ENCODE measurements at regions not wholly inside any gene's neighbourhood (a gene's known extent, or its start where the extent isn't known, plus 50 kb on each side); places are given as distances from the start of the nearest gene placed in this dataset.

DNA sequence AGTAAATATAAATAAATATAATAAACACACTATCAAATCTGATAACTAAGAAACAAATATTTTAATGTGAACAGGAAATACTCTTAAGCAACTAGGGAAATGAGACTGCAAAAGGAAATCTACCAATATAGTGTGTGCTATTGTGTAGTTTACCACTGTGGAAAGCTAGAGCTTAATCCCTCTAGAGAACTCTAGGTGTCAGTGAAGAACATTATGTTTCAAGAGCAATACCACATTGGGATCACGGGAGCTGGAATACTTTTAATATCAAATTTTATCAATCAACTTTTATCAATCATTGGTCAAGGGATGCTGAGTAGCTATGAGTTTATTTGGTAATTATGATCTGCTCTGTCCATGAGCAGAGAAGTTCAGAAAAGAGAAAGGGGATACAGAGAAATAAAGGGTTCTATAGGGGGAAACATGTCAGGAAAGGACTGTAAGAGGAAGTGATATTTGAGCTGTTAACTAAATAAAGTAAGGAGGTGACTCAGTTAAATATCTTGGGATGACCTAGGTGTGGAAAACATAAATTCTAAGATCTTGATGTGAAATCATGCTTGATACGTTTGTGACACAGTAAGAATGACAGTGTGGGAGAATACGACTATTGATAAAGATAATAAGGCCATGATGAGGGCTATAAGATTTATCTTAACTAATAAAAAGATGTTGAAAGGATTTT, 762.2 kb upstream of the ALCAM start:
- TF ChIP-seq REST (IDR thresholded peaks at IDR 0.05), result no peak
- TF ChIP-seq POLR2A (IDR thresholded peaks at IDR 0.05; ENCODE audit: low read length), result no peak
- TF ChIP-seq CTCF (IDR thresholded peaks at IDR 0.05), result no peak
- TF ChIP-seq EP300 (IDR thresholded peaks at IDR 0.05), result no peak
- no peak for TF ChIP-seq NR3C1 (IDR thresholded peaks at IDR 0.05)
- TF ChIP-seq MYC (IDR thresholded peaks at IDR 0.05; ENCODE audit: borderline replicate concordance, low read length), result no peak
- no peak for TF ChIP-seq CEBPB (IDR thresholded peaks at IDR 0.05)
- no peak for TF ChIP-seq CBX8 (IDR thresholded peaks at IDR 0.05)
- TF ChIP-seq CHD2 (IDR thresholded peaks at IDR 0.05; ENCODE audit: low read length, partially characterized antibody), result no peak
- no peak for TF ChIP-seq KDM5A (IDR thresholded peaks at IDR 0.05)

Measured in A549 (cell line).